Stimulated activated naive CD4-positive, alpha-beta T cell treated with Interleukin-2 at 50 U/mL for 16 hours (primary cell): ENCODE measurements at regions not wholly inside any gene's neighbourhood (a gene's known extent, or its start where the extent isn't known, plus 50 kb on each side); places are given as distances from the start of the nearest gene placed in this dataset.

ENCODE experiments used
- DNase-seq: peaks from one replicate; lab custom pipeline; 2025; lab: John Stamatoyannopoulos, UW

DNA sequence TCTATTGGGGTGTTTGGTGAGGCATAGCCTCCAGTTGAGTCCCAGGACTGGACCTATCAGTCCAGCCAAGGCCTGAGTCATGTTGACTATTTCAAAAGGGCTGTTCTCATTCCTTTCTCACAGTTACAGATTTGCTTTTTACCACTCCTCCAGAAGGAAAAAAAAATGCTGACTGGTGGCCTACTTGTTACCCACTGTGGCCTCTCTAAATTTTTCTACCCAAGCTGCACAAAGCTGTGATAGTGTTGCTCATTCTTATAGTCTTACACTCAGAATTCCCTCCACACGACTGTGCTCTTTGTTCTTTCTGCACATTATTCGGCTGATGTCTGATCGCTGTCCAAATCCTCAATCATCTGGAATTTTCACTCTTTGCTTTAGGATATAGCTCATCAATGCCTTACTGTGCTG, 1142.2 kb downstream of the IGSF11 start:
- DNase-seq: no peak

- no peak for DNase-seq
Measured at GRCh38 chr3:117893001-117893400, 1141.6 kb downstream of the IGSF11 start.

DNA sequence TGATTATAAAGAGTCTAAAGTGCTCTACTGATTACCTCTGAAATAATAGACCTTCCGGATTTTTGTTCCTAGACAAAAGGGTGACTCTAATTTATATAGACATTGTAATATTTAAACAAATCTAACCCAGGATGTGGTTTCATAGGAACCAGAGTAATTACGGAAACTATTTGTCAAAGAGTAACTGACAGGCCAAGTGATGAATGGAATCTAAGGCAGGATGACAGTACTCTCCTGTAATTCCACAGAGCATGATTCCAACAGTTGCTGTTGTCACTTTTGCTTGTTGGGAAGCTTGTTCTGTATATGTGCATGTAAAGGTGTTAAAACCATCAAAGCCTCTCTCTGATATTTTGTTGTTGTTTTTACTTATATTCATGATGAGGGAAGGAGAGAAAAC, 1141.0 kb downstream of the IGSF11 start:
- no peak for DNase-seq

GRCh38 chr3:117898722-117899522, 1135.7 kb downstream of the IGSF11 start:
- no peak for DNase-seq

DNA sequence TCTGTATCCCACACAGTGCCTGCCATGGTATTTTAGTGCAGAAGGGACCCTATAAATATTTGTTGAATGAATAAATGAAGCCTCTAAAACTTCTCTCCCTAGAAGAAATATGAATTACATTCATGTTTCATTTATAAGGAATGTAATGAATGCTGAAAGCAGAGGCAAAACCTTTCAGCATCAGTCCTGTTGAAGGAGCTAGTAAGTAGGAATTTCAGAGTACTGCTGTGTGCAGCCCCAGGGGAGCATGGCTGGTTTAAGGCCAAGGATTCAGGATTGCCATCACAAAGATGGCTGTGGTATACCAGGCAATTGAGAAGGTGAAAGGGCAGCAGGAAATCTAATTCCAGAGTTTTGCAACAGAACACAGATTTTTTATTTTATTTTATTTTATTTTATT, 1131.4 kb downstream of the IGSF11 start:
- DNase-seq: no peak

DNA sequence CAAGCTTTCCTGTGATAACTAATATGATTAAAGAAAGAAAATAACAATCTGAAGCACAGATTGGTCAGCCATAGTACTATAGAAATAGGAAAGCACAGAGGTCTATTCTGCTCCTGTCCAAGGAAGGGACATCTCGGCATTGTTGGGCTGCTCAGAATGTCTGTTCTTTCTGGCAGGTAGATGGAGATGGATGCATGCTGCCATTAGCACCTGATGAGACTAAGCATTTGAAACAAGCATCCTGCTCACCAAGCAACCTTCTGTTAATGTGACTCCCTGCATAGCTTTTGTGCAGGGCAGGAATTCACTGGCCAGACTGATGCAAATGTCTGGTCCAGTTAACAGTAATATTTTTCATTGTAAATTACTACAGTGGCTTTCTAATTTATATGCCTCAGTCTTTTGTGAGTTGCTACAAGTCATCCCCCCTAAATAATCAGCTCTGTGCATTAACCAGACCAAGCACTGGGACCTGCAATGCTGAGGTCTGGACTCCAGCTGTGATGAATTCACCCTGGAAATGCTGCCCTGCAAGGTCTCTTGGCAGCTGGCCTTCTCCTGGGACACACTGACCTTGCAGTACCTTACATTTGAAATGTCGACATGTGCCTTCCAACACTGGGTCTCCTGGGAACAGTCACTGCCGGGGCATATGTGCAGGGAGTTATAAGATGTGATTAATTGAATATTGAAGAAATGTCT, 1123.7 kb downstream of the IGSF11 start:
- no peak for DNase-seq

DNA sequence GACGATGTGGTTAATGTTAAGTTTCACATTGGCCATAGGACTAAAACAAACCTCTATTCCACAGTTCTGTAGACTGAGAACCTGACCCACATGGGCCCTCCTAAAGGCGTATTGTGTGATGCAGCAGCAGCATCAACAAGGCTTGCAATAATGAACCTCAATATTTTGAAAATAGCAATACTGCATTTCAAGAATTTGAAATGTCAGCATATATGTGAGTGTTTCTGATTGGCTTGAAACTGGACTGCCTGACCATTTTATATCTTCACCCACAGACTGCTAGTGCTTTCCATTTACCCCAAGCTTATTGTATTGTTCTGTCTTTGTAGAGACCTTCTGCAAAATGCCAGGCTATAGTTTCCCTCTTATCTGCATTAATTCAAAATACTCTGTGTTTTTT, 1122.3 kb downstream of the IGSF11 start:
- no peak for DNase-seq

DNA sequence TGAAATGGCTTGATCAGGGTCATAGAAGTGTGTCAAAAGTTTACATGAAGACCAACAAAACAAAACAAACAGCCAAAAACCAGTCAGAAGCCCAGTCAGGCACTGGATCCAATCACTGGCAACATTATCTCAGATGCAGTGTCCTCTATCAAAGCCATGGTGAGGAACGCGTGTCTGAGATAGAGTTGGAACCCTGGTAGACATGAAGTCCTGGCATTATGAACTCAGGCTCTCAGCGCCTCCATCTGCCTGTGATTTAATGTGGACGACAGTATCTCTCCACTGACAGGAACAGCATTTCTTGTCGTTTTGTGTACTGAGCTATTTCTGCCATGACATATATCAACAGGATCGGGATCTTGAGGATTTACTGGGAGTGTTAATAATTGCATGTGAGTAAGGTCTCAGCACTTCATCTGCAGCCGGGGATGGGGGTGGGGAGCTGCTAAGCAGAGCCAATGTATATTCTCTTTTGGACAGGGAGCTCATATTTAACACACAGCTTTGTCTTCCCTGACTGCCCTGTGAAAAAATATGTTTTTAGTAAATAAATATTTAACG, 1120.0 kb downstream of the IGSF11 start:
- no peak for DNase-seq

GRCh38 chr3:117916839-117917238, 1117.8 kb downstream of the IGSF11 start:
- no peak for DNase-seq

DNA sequence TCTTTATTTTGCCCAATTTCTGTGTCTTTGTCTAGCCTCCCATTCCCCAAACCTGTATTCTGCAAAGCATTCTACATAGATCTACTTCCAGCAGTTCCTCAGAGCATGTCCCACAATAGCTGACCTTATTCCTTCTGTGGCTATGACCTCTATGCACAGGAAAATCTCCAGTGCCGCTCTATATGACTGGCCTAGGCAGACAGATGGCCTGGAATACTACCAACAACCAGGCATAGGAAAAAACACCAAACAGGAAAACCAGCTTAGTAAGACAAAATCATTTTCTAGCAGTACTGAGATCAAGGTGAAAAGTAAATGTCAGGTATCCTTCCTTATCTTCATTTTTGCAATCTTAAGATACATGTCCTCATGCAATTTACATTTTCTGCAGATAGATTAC, 1115.0 kb downstream of the IGSF11 start:
- no peak for DNase-seq

GRCh38 chr3:117920253-117920898, 1114.3 kb downstream of the IGSF11 start:
- no peak for DNase-seq

DNA sequence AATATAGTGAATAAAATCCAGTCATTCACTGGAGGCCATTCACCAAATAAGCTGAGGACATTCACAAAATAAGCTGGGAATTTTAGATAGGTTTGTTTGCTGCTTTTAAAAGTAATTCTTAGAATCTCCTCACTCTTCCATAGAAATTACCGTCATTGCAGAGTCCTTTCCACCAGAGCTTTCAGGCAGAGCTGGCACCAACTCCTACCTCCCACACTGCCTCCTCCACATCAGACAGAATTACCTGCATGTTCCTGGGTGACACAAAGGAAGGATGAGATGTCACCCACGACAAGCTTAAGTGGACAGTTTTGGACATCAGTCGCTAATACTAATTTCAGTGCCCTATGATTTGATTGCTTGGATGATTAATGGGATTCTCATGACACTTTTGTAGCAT, 1113.2 kb downstream of the IGSF11 start:
- DNase-seq: no peak

DNA sequence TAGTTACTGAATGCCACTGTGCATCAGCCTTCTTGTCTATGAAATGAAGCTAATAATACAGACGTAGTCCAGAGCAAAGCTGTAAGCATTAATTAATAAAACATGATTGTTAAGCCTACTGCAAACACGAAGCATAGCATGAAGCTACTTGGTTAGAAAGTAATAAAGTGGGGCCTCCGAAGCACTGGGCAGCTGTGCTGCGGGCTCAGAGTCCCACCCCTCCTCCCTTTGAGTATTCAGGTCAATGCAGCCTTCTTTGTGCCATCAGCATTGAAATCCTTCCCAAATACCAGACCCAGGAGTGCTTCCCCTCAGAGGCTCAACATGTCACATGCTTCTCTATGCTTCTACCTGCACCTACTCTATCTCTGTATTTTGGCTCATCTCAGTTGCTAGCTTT, 1112.6 kb downstream of the IGSF11 start:
- DNase-seq: no peak

DNA sequence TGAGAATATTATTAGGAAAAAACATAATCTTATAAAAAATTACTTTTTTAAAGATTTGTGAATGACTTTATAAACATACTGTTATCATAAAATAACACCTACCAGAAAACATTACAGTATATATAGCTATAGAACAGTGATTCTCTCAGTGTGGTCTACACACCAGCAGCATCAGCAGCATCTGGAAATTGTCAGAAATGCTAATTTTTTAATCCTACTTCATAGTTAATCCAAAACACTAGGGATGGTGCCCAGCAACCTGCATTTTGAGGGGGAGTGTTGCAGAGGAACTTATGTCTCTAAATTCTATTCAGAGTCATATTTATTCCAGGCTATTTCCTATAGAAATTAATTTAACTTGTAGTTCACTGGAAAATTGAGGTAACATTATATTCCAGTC, 1107.8 kb downstream of the IGSF11 start:
- DNase-seq: no peak

DNA sequence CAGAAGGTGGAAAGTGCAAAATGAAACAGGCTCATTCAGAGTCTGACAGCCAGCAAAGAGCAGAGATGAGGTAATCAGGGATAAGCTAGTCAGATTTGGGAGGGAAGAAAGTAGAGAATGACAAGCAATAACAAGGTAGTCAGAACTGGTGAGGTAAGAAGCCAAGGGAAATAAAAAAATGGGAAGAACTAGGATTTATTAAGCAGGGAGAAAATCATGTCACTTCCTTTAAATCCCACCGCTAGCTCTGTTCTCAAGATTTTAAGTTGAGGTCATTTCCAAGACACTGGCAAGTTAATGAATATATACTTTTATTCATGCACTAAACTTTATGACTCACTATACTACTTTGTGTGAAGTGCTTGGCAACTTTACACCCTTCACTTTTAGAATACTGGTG, 1106.8 kb downstream of the IGSF11 start:
- DNase-seq: no peak

GRCh38 chr3:117928836-117929235, 1105.8 kb downstream of the IGSF11 start:
- no peak for DNase-seq

DNA sequence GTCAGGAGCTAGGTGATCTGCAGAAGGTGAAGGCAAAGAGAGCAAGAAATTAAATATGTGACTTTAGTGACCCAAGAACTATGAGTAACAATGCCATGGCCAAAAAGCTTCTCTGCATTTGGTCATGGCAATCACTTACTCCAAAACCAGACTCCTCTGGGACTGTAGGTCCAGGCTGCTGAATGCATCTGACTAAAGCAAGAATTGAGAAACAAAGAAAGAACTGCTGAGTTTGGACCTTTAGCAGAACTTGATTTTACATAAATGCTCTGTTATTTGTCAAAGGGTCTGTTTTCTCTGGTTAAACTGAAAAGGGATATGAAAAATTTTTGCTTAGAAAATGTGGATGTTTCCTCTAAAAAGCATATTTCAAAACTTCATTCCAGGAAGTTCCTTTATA, 1102.2 kb downstream of the IGSF11 start:
- DNase-seq: no peak

DNA sequence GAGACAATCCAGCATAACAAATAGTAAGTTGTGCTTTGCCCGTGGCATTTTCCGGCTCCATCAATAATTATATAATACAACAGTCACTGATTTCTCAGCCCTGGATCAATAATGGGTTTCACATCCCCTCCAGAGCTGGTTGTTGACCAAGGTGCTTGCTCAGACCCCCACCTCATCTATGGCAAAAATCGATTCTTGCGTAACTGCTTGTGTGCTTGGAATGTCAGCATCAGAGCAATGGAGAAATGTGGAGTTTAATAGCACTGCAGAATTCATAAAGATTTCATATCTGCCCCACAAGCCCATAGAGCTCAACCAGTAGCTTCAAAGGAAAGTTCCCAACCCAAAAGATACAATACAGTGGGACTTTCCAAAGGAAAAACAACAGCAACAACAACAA, 1098.5 kb downstream of the IGSF11 start:
- no peak for DNase-seq

GRCh38 chr3:117938974-117939373, 1095.7 kb downstream of the IGSF11 start:
- DNase-seq: no peak

DNA sequence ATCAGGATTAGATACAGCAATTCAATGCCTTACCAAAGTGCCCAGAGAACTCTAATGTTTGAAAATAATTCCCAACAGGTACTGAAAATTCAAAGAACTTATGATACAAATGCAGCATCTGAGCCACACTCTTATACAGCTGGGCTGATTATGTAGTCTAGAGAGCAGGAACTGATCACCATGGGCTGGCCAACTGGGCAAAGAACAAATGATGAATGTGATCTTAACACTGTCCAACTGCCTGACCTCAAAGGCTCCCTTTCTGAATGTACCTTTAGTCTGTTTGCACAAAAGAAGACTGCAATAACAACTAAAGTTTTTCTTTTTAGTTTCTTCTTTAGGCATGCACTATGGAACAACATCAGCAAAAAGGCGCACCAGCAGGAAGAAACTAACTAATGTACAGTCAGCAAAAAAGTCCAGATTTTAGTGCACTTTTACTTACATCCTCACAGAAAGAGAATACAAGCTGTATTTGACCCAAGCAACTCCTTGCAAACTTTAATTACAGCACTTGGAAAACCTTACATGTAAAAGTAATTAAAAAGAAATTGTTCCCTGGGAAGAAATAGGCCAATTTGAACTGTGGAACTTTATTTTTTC, 1095.1 kb downstream of the IGSF11 start:
- DNase-seq: no peak

DNA sequence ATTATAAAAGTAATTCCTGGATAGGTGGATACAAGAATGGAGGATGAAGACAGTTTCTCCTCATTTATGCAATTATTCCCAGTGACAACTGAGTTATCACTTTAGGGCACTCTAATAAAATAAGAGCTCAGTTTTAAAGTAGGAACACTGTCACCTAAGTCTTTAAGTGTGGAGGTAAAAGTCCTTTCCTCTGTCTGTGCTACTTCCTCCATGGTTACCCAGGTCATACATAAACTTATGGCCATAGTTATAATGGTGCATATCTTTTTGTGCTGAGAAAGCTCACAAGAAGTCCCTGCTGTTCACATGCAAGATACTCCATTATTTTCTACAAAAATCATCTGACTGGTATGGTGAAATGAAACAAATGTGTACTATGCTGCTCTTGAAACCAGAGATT, 1093.6 kb downstream of the IGSF11 start:
- no peak for DNase-seq

DNA sequence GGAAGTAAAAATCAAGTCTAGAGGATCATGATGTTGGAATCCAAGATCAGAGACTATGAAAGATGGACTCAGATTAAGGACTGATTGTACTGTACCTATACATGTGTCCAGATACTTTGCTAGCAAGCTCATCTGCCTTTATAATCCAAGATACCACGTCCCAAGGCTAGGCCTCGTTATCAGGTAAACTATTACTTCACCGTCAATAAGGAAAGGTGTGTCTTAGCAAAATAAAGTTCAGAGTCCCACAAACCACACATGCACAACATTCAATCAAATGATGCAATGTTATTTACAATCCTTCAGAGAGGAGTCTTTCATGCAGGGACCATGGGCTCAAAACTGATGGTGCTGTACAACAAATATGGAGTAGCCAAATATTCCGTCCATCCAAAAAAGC, 1092.9 kb downstream of the IGSF11 start:
- no peak for DNase-seq
